Upper lobe of right lung (tissue), 1 donor: ENCODE measurements at regions not wholly inside any gene's neighbourhood (a gene's known extent, or its start where the extent isn't known, plus 50 kb on each side); places are given as distances from the start of the nearest gene placed in this dataset.
"Not testable (repeated sequence)": the region's sequence is repeated elsewhere in the genome, so short reads cannot be mapped to it uniquely, and the experiment has no call there.

Source experiments
- ATAC-seq: fragments of 200-7000 bp; cut with Tn5 transposase; one replicate; pipeline ENCODE4 v1.9.1; 2020; ENCODE audit warnings: mild to moderate bottlenecking, moderate library complexity
- DNase-seq: peaks from one replicate; pipeline ENCODE4 v3.0.0-alpha.2; 2020
- H3K27ac ChIP-seq: fragments of 200-600 bp; one replicate; pipeline ENCODE4 v1.8.0; 2022
- H3K27me3 ChIP-seq: fragments of 200-600 bp; one replicate; pipeline ENCODE4 v1.8.0; 2022; ENCODE audit warnings: mild to moderate bottlenecking
- H3K36me3 ChIP-seq: fragments of 200-600 bp; one replicate; pipeline ENCODE4 v1.8.0; 2022
- H3K4me1 ChIP-seq: fragments of 200-600 bp; one replicate; pipeline ENCODE4 v1.8.0; 2022
- H3K4me3 ChIP-seq: fragments of 200-600 bp; one replicate; pipeline ENCODE4 v1.8.0; 2022; ENCODE audit warnings: mild to moderate bottlenecking
- H3K9me3 ChIP-seq: fragments of 200-600 bp; one replicate; pipeline ENCODE4 v1.8.0; 2022
- CTCF ChIP-seq: fragments of 200-600 bp; IDR thresholded peaks from one replicate; pipeline ENCODE4 v1.8.0; 2022; ENCODE audit warnings: antibody characterized with exemption
- intact Hi-C: fragments of 100-400 bp; cut with DNase I; formaldehyde crosslinking; loops from one replicate; pipeline ENCODE4 v1.11.0; 2022
- donor health status: DM: no; HTN: yes; CAD: no; lungs with severe emphysema.

- intact Hi-C loops: no loop called here
- Histone ChIP-seq H3K4me1 (peaks cover 10% of the 10 kb centered on the region), H3K27ac (no peak overlapping the region), H3K27me3 (peaks cover 83% of the 10 kb centered on the region), H3K36me3 (no peaks in the 10 kb centered on the region), H3K4me3 (no peak overlapping the region), H3K9me3 (no peaks in the 10 kb centered on the region)
- DNase-seq (no peak), ATAC-seq (no peak)
- no peak for TF ChIP-seq CTCF
Measured at GRCh38 chr1:147076442-147076841, 95.8 kb downstream of the PRKAB2 start.

GRCh38 chr1:147072482-147073432 is 99.5 kb downstream of the PRKAB2 start:
- Histone ChIP-seq H3K4me1 (no peaks in the 10 kb centered on the region), H3K27ac (no peak overlapping the region), H3K27me3 (peaks cover 48% of the 10 kb centered on the region), H3K36me3 (no peaks in the 10 kb centered on the region), H3K9me3 (no peaks in the 10 kb centered on the region), H3K4me3 (peak overlapping the region; percentile 42)
- no peak for TF ChIP-seq CTCF
- intact Hi-C loops: no loop called here
- peak; percentile 50 for ATAC-seq
- DNase-seq: peak; percentile 62

GRCh38 chr1:147071142-147071541 is 101.1 kb downstream of the PRKAB2 start:
- TF ChIP-seq CTCF: no peak
- Histone ChIP-seq H3K27ac (no peak overlapping the region), H3K4me3 (no peak overlapping the region), H3K36me3 (no peaks in the 10 kb centered on the region), H3K27me3 (peaks cover 32% of the 10 kb centered on the region), H3K9me3 (no peaks in the 10 kb centered on the region), H3K4me1 (no peaks in the 10 kb centered on the region)
- ATAC-seq: no peak
- intact Hi-C loops: no loop called here
- DNase-seq: no peak

GRCh38 chr1:147062956-147063355 is 109.3 kb downstream of the PRKAB2 start:
- H3K36me3 ChIP-seq: no peaks in the 10 kb centered on the region
- H3K27me3 ChIP-seq: no peaks in the 10 kb centered on the region
- no peak overlapping the region for H3K27ac ChIP-seq
- no peak for DNase-seq
- no peak for ATAC-seq
- H3K4me1 ChIP-seq: no peaks in the 10 kb centered on the region
- TF ChIP-seq CTCF: no peak
- no peaks in the 10 kb centered on the region for H3K9me3 ChIP-seq
- intact Hi-C loops: no loop called here
- H3K4me3 ChIP-seq: no peak overlapping the region

GRCh38 chr1:147061880-147062279 is 110.4 kb downstream of the PRKAB2 start:
- H3K9me3 ChIP-seq, H3K4me3 ChIP-seq, intact Hi-C loops, ATAC-seq, H3K27ac ChIP-seq, H3K27me3 ChIP-seq, DNase-seq, H3K36me3 ChIP-seq, H3K4me1 ChIP-seq: not testable (repeated sequence)

- H3K27me3 ChIP-seq: no peaks in the 10 kb centered on the region
- ATAC-seq (no peak), DNase-seq (no peak)
- H3K4me3 ChIP-seq: no peak overlapping the region
- no peaks in the 10 kb centered on the region for H3K36me3 ChIP-seq
- no peaks in the 10 kb centered on the region for H3K4me1 ChIP-seq
- TF ChIP-seq CTCF: no peak
- H3K9me3 ChIP-seq: no peaks in the 10 kb centered on the region
- no peak overlapping the region for H3K27ac ChIP-seq
- intact Hi-C loops: no loop called here
Measured at GRCh38 chr1:147053269-147053668, 115.1 kb downstream of the NBPF12 start.
